ENCODE measurements at regions not wholly inside any gene's neighbourhood (a gene's known extent, or its start where the extent isn't known, plus 50 kb on each side); places are given as distances from the start of the nearest gene placed in this dataset.
A peak's percentile ranks its signal among the peaks of the same experiment; 100 is the strongest.
"Not testable (repeated sequence)": the region's sequence is repeated elsewhere in the genome, so short reads cannot be mapped to it uniquely, and the experiment has no call there.

- Mint-ChIP-seq H3K27ac (no peak overlapping the region), H3K36me3 (no peaks in the 10 kb centered on the region), H3K4me3 (no peak overlapping the region), H3K9me3 (peaks cover 0 to 5% (median 0%) of the 10 kb centered on the region in 6 donors), H3K27me3 (ENCODE audit: low read depth in 3 of 3) (peaks cover 0 to 5% (median 1%) of the 10 kb centered on the region in 3 donors), H3K4me1 (no peaks in the 10 kb centered on the region)
- no peak for DNase-seq
Measured at GRCh38 chr11:129503646-129504045, 128.0 kb downstream of the BARX2 start.

- Mint-ChIP-seq H3K36me3 (no peaks in the 10 kb centered on the region), H3K4me3 (no peak overlapping the region), H3K27me3 (ENCODE audit: low read depth in 3 of 3) (peaks cover 0 to 5% (median 1%) of the 10 kb centered on the region in 3 donors), H3K27ac (no peak overlapping the region), H3K4me1 (no peaks in the 10 kb centered on the region), H3K9me3 (peaks cover 0 to 11% (median 0%) of the 10 kb centered on the region in 6 donors)
- DNase-seq: no peak
Measured at GRCh38 chr11:129505266-129505665, 129.6 kb downstream of the BARX2 start.

- H3K4me3 Mint-ChIP-seq: no peak overlapping the region
- no peaks in the 10 kb centered on the region for H3K4me1 Mint-ChIP-seq
- DNase-seq: no peak
- H3K27me3 Mint-ChIP-seq (ENCODE audit: low read depth in 3 of 3): peaks cover 0 to 2% (median 1%) of the 10 kb centered on the region in 3 donors
- H3K27ac Mint-ChIP-seq: no peak overlapping the region
- H3K36me3 Mint-ChIP-seq: no peaks in the 10 kb centered on the region
- peaks cover 0 to 11% (median under 1%) of the 10 kb centered on the region in 6 donors for H3K9me3 Mint-ChIP-seq
Measured at GRCh38 chr11:129508163-129508562, 132.5 kb downstream of the BARX2 start.

- H3K4me1 Mint-ChIP-seq: no peaks in the 10 kb centered on the region
- no peaks in the 10 kb centered on the region for H3K36me3 Mint-ChIP-seq
- peaks cover 0 to 3% (median 1%) of the 10 kb centered on the region in 3 donors for H3K27me3 Mint-ChIP-seq (ENCODE audit: low read depth in 3 of 3)
- DNase-seq: no peak
- peaks cover 2 to 7% (median 3%) of the 10 kb centered on the region in 6 donors for H3K9me3 Mint-ChIP-seq
- H3K4me3 Mint-ChIP-seq: no peak overlapping the region
- no peak overlapping the region for H3K27ac Mint-ChIP-seq
Measured at GRCh38 chr11:129528296-129528695, 152.6 kb downstream of the BARX2 start.

- Mint-ChIP-seq H3K27me3 (ENCODE audit: low read depth in 3 of 3) (peaks cover 0 to 3% (median 1%) of the 10 kb centered on the region in 3 donors), H3K4me3 (no peak overlapping the region)
Measured at GRCh38 chr11:129530154-129530895, 154.7 kb downstream of the BARX2 start.

GRCh38 chr11:129533395-129533794, 157.7 kb downstream of the BARX2 start:
- Mint-ChIP-seq H3K36me3 (peaks cover 0 to 3% (median 0%) of the 10 kb centered on the region in 3 donors), H3K27ac (no peak overlapping the region), H3K9me3 (peaks cover 5 to 34% (median 9%) of the 10 kb centered on the region in 6 donors), H3K4me1 (no peaks in the 10 kb centered on the region), H3K27me3 (ENCODE audit: low read depth in 3 of 3) (peaks cover 0 to 1% (median 0%) of the 10 kb centered on the region in 3 donors), H3K4me3 (no peak overlapping the region)
- no peak for DNase-seq

More at GRCh38 chr11:129530154-129530895, 154.7 kb downstream of the BARX2 start:
- H3K4me1 Mint-ChIP-seq: no peaks in the 10 kb centered on the region
- H3K36me3 Mint-ChIP-seq: no peaks in the 10 kb centered on the region
- peaks cover 3 to 17% (median 6%) of the 10 kb centered on the region in 6 donors for H3K9me3 Mint-ChIP-seq
- DNase-seq: no peak
- no peak overlapping the region for H3K27ac Mint-ChIP-seq

- H3K27ac Mint-ChIP-seq: no peak overlapping the region
- peaks cover 5 to 49% (median 10%) of the 10 kb centered on the region in 6 donors for H3K9me3 Mint-ChIP-seq
- no peak overlapping the region for H3K4me3 Mint-ChIP-seq
- peaks cover 0 to 2% (median 0%) of the 10 kb centered on the region in 3 donors for H3K27me3 Mint-ChIP-seq (ENCODE audit: low read depth in 3 of 3)
- H3K36me3 Mint-ChIP-seq: peaks cover 0 to 3% (median 0%) of the 10 kb centered on the region in 3 donors
- DNase-seq: no peak
- H3K4me1 Mint-ChIP-seq: no peaks in the 10 kb centered on the region
Measured at GRCh38 chr11:129536338-129536737, 160.7 kb downstream of the BARX2 start.

GRCh38 chr11:129538323-129538722, 162.7 kb downstream of the BARX2 start:
- H3K36me3 Mint-ChIP-seq: peaks cover 0 to 3% (median 0%) of the 10 kb centered on the region in 3 donors
- H3K4me1 Mint-ChIP-seq: no peaks in the 10 kb centered on the region
- DNase-seq: peak in 1 of 3 donors; percentile 0
- no peak overlapping the region for H3K4me3 Mint-ChIP-seq
- no peak overlapping the region for H3K27ac Mint-ChIP-seq
- peaks cover 0 to 4% (median 0%) of the 10 kb centered on the region in 3 donors for H3K27me3 Mint-ChIP-seq (ENCODE audit: low read depth in 3 of 3)
- peaks cover 3 to 54% (median 7%) of the 10 kb centered on the region in 6 donors for H3K9me3 Mint-ChIP-seq

- DNase-seq: no peak
- no peak overlapping the region for H3K4me3 Mint-ChIP-seq
- H3K36me3 Mint-ChIP-seq: no peaks in the 10 kb centered on the region
- no peaks in the 10 kb centered on the region for H3K4me1 Mint-ChIP-seq
- no peak overlapping the region for H3K27ac Mint-ChIP-seq
- peaks cover 0 to 30% (median 3%) of the 10 kb centered on the region in 6 donors for H3K9me3 Mint-ChIP-seq
- H3K27me3 Mint-ChIP-seq (ENCODE audit: low read depth in 3 of 3): peaks cover 0 to 2% (median 0%) of the 10 kb centered on the region in 3 donors
Measured at GRCh38 chr11:129543515-129544290, 168.1 kb downstream of the BARX2 start.

- no peak overlapping the region for H3K27ac Mint-ChIP-seq
Measured at GRCh38 chr11:129544691-129545090, 169.0 kb downstream of the BARX2 start.

GRCh38 chr11:129546266-129546665, 170.6 kb downstream of the BARX2 start:
- no peak for DNase-seq
- Mint-ChIP-seq H3K4me3 (no peak overlapping the region), H3K27ac (no peak overlapping the region), H3K9me3 (peaks cover 0 to 20% (median 5%) of the 10 kb centered on the region in 6 donors), H3K27me3 (ENCODE audit: low read depth in 3 of 3) (peaks cover 0 to 2% (median 0%) of the 10 kb centered on the region in 3 donors), H3K36me3 (no peaks in the 10 kb centered on the region), H3K4me1 (no peaks in the 10 kb centered on the region)

More at GRCh38 chr11:129544691-129545090, 169.0 kb downstream of the BARX2 start:
- Mint-ChIP-seq H3K36me3 (no peaks in the 10 kb centered on the region), H3K4me3 (no peak overlapping the region), H3K27me3 (ENCODE audit: low read depth in 3 of 3) (peaks cover 0 to 2% (median 0%) of the 10 kb centered on the region in 3 donors), H3K9me3 (peaks cover 0 to 30% (median 3%) of the 10 kb centered on the region in 6 donors), H3K4me1 (no peaks in the 10 kb centered on the region)
- DNase-seq: no peak

- Mint-ChIP-seq H3K4me3 (no peak overlapping the region), H3K9me3 (peaks cover 0 to 14% (median 6%) of the 10 kb centered on the region in 6 donors), H3K36me3 (no peaks in the 10 kb centered on the region)
Measured at GRCh38 chr11:129557421-129557820, 181.8 kb downstream of the BARX2 start.

GRCh38 chr11:129569007-129569406, 193.4 kb downstream of the BARX2 start:
- Mint-ChIP-seq H3K4me3 (no peak overlapping the region), H3K4me1 (no peaks in the 10 kb centered on the region), H3K27ac (no peak overlapping the region), H3K36me3 (no peaks in the 10 kb centered on the region), H3K27me3 (ENCODE audit: low read depth in 3 of 3) (peaks cover 2 to 6% (median 3%) of the 10 kb centered on the region in 3 donors), H3K9me3 (peaks cover 0 to 2% (median under 1%) of the 10 kb centered on the region in 6 donors)
- no peak for DNase-seq

More at GRCh38 chr11:129557421-129557820, 181.8 kb downstream of the BARX2 start:
- Mint-ChIP-seq H3K27me3 (ENCODE audit: low read depth in 3 of 3) (peaks cover 0 to 5% (median 0%) of the 10 kb centered on the region in 3 donors), H3K27ac (no peak overlapping the region), H3K4me1 (no peaks in the 10 kb centered on the region)
- DNase-seq: no peak

- H3K4me3 Mint-ChIP-seq; H3K27me3 Mint-ChIP-seq (ENCODE audit: low read depth in 3 of 3); DNase-seq; H3K4me1 Mint-ChIP-seq; H3K36me3 Mint-ChIP-seq; H3K27ac Mint-ChIP-seq: not testable (repeated sequence)
- H3K9me3 Mint-ChIP-seq: peaks cover 0 to 17% (median 1%) of the 10 kb centered on the region in 6 donors
Measured at GRCh38 chr11:129572667-129573066, 197.0 kb downstream of the BARX2 start.
